ENCODE measurements at regions not wholly inside any gene's neighbourhood (a gene's known extent, or its start where the extent isn't known, plus 50 kb on each side); places are given as distances from the start of the nearest gene placed in this dataset.

- no peaks in the 10 kb centered on the region for H3K27me3 ChIP-seq
- H3K4me1 ChIP-seq: peaks cover 13% of the 10 kb centered on the region
- H3K9ac ChIP-seq: no peak overlapping the region
- no peak for TF ChIP-seq Cebpa-rat (IDR thresholded peaks at IDR 0.05)
- no peak overlapping the region for H3K27ac ChIP-seq
- no peak overlapping the region for H3K4me3 ChIP-seq
- H3K9me3 ChIP-seq: no peaks in the 10 kb centered on the region
- no peaks in the 10 kb centered on the region for H3K36me3 ChIP-seq
- H3K4me2 ChIP-seq: peak overlapping the region; percentile 42
- H4K20me1 ChIP-seq: no peaks in the 10 kb centered on the region
Observed at GRCh38 chr20:57092112-57092899, 174.1 kb downstream of the BMP7 start.

GRCh38 chr20:57092900-57093530, 173.4 kb downstream of the BMP7 start:
- no peak for TF ChIP-seq Cebpa-rat (IDR thresholded peaks at IDR 0.05)
- H3K4me2 ChIP-seq: no peak overlapping the region
- peaks cover 12% of the 10 kb centered on the region for H3K4me1 ChIP-seq
- H3K9ac ChIP-seq: no peak overlapping the region
- no peak overlapping the region for H3K27ac ChIP-seq
- H4K20me1 ChIP-seq: no peaks in the 10 kb centered on the region
- H3K9me3 ChIP-seq: no peaks in the 10 kb centered on the region
- H3K36me3 ChIP-seq: no peaks in the 10 kb centered on the region
- no peaks in the 10 kb centered on the region for H3K27me3 ChIP-seq
- no peak overlapping the region for H3K4me3 ChIP-seq

GRCh38 chr20:57093766-57094165, 172.7 kb downstream of the BMP7 start:
- TF ChIP-seq Cebpa-rat (IDR thresholded peaks at IDR 0.05): no peak
- H3K9me3 ChIP-seq: no peaks in the 10 kb centered on the region
- H3K36me3 ChIP-seq: no peaks in the 10 kb centered on the region
- no peak overlapping the region for H3K4me3 ChIP-seq
- H3K27ac ChIP-seq: no peak overlapping the region
- H3K27me3 ChIP-seq: no peaks in the 10 kb centered on the region
- H3K4me2 ChIP-seq: no peak overlapping the region
- H4K20me1 ChIP-seq: no peaks in the 10 kb centered on the region
- peaks cover 4% of the 10 kb centered on the region for H3K4me1 ChIP-seq
- no peak overlapping the region for H3K9ac ChIP-seq

GRCh38 chr20:57094252-57094891, 172.1 kb downstream of the BMP7 start:
- no peak for TF ChIP-seq Cebpa-rat (IDR thresholded peaks at IDR 0.05)
- no peak overlapping the region for H3K27ac ChIP-seq
- H3K9me3 ChIP-seq: no peaks in the 10 kb centered on the region
- H4K20me1 ChIP-seq: no peaks in the 10 kb centered on the region
- no peak overlapping the region for H3K4me2 ChIP-seq
- H3K4me1 ChIP-seq: peaks cover 4% of the 10 kb centered on the region
- no peak overlapping the region for H3K9ac ChIP-seq
- no peaks in the 10 kb centered on the region for H3K27me3 ChIP-seq
- no peak overlapping the region for H3K4me3 ChIP-seq
- H3K36me3 ChIP-seq: no peaks in the 10 kb centered on the region

GRCh38 chr20:57094991-57095390, 171.4 kb downstream of the BMP7 start:
- Histone ChIP-seq H3K9me3 (no peaks in the 10 kb centered on the region), H3K4me2 (no peak overlapping the region), H3K27me3 (no peaks in the 10 kb centered on the region), H3K27ac (no peak overlapping the region), H4K20me1 (no peaks in the 10 kb centered on the region), H3K36me3 (no peaks in the 10 kb centered on the region), H3K4me1 (peaks cover 4% of the 10 kb centered on the region), H3K4me3 (no peak overlapping the region), H3K9ac (no peak overlapping the region)
- no peak for TF ChIP-seq Cebpa-rat (IDR thresholded peaks at IDR 0.05)

- Histone ChIP-seq H3K4me1 (peaks cover 4% of the 10 kb centered on the region), H3K27me3 (no peaks in the 10 kb centered on the region), H4K20me1 (no peaks in the 10 kb centered on the region), H3K36me3 (no peaks in the 10 kb centered on the region), H3K9ac (no peak overlapping the region), H3K27ac (no peak overlapping the region), H3K4me3 (no peak overlapping the region), H3K9me3 (no peaks in the 10 kb centered on the region), H3K4me2 (no peak overlapping the region)
- TF ChIP-seq Cebpa-rat (IDR thresholded peaks at IDR 0.05): no peak
Observed at GRCh38 chr20:57095426-57095825, 171.0 kb downstream of the BMP7 start.

GRCh38 chr20:57097245-57097915, 169.1 kb downstream of the BMP7 start:
- no peak for TF ChIP-seq Cebpa-rat (IDR thresholded peaks at IDR 0.05)
- Histone ChIP-seq H3K36me3 (no peaks in the 10 kb centered on the region), H3K4me2 (no peak overlapping the region), H3K9ac (no peak overlapping the region), H3K4me3 (no peak overlapping the region), H3K4me1 (peaks cover 3% of the 10 kb centered on the region; the same call in 1 of the 2 replicates), H3K27me3 (no peaks in the 10 kb centered on the region), H4K20me1 (no peaks in the 10 kb centered on the region), H3K27ac (no peak overlapping the region), H3K9me3 (no peaks in the 10 kb centered on the region)

GRCh38 chr20:57102160-57102559, 164.3 kb downstream of the BMP7 start:
- H3K4me2 ChIP-seq: no peak overlapping the region
- H3K4me1 ChIP-seq: no peaks in the 10 kb centered on the region
- H4K20me1 ChIP-seq: no peaks in the 10 kb centered on the region
- no peaks in the 10 kb centered on the region for H3K36me3 ChIP-seq
- no peak for TF ChIP-seq Cebpa-rat (IDR thresholded peaks at IDR 0.05)
- H3K27ac ChIP-seq: no peak overlapping the region
- H3K9me3 ChIP-seq: no peaks in the 10 kb centered on the region
- no peak overlapping the region for H3K4me3 ChIP-seq
- no peak overlapping the region for H3K9ac ChIP-seq
- no peaks in the 10 kb centered on the region for H3K27me3 ChIP-seq

- no peaks in the 10 kb centered on the region for H4K20me1 ChIP-seq
- H3K36me3 ChIP-seq: no peaks in the 10 kb centered on the region
- no peaks in the 10 kb centered on the region for H3K4me1 ChIP-seq
- no peaks in the 10 kb centered on the region for H3K9me3 ChIP-seq
- H3K4me2 ChIP-seq: no peak overlapping the region
- no peak overlapping the region for H3K27ac ChIP-seq
- H3K4me3 ChIP-seq: no peak overlapping the region
- no peak overlapping the region for H3K9ac ChIP-seq
- H3K27me3 ChIP-seq: no peaks in the 10 kb centered on the region
- no peak for TF ChIP-seq Cebpa-rat (IDR thresholded peaks at IDR 0.05)
Observed at GRCh38 chr20:57102566-57102965, 163.9 kb downstream of the BMP7 start.

Data from BLaER1 (cell line).